Esophagus squamous epithelium (tissue), 4 donors: ENCODE measurements at regions not wholly inside any gene's neighbourhood (a gene's known extent, or its start where the extent isn't known, plus 50 kb on each side); places are given as distances from the start of the nearest gene placed in this dataset.

Source experiments
- CTCF ChIP-seq, 6 experiments: fragments of 450-650 bp in 4 of 6; fragments of 200-600 bp in 2 of 6; sonication (generic) in 2 of 6; IDR thresholded peaks; one replicate each; pipeline ENCODE4 v1.5.1; 2016 to 2019; ENCODE audit warnings: antibody characterized with exemption in 6 of 6, mild to moderate bottlenecking in 4 of 6, moderate library complexity in 4 of 6
- POLR2A ChIP-seq, 4 donors: fragments of 450-650 bp; IDR thresholded peaks; one replicate each; pipeline ENCODE4 v1.6.1; 2017; ENCODE audit warnings: antibody characterized with exemption in 4 of 4, mild to moderate bottlenecking in 4 of 4, moderate library complexity in 3 of 4

GRCh38 chr1:240682859-240683242 is 70.9 kb upstream of the GREM2 start:
- TF ChIP-seq CTCF (IDR thresholded peaks at IDR 0.05) = no peak
- TF ChIP-seq POLR2A (IDR thresholded peaks at IDR 0.05) = no peak
